PC-3 (cell line): ENCODE measurements at regions not wholly inside any gene's neighbourhood (a gene's known extent, or its start where the extent isn't known, plus 50 kb on each side); places are given as distances from the start of the nearest gene placed in this dataset.

Source experiments
- ATAC-seq: fragments of 200-7000 bp; cut with Tn5 transposase; 2 replicates; pipeline ENCODE4 v1.9.1; 2020; ENCODE audit warnings: mild to moderate bottlenecking, moderate library complexity
- BruUV-seq: library from RNA; stranded (reverse); fragments of 400-500 nt; replicated peaks from 2 replicates; lab custom pipeline; 2021; lab: Mats Ljungman, UMichigan
- CTCF ChIA-PET: fragments of 300-600 bp; sonication (Branson Sonifier 250); formaldehyde crosslinking; loops from one replicate; lab custom pipeline; 2022; ENCODE audit warnings: antibody characterized with exemption; lab: Charles Lee
- POLR2A ChIA-PET: fragments of 300-600 bp; sonication (Branson Sonifier 250); formaldehyde crosslinking; loops from one replicate; lab custom pipeline; 2022; ENCODE audit warnings: antibody characterized with exemption; ENCODE audit not compliant: unreplicated experiment; lab: Charles Lee
- DNase-seq: peaks from one replicate; pipeline ENCODE4 v3.0.0-alpha.2; 2015
- H2AFZ ChIP-seq: fragments of 300-600 bp; sonication (generic); 2 replicates; pipeline ENCODE4 v1.6.0; 2016; ENCODE audit warnings: antibody characterized with exemption, low read length
- H3F3A ChIP-seq: fragments of 300-600 bp; sonication (generic); one replicate; pipeline ENCODE4 v1.6.0; 2017; ENCODE audit warnings: antibody characterized with exemption, low read length, control low read depth, mild to moderate bottlenecking; ENCODE audit not compliant: unreplicated experiment
- H3K27ac ChIP-seq: fragments of 300-600 bp; sonication (generic); 2 replicates; pipeline ENCODE4 v1.5.1; 2016; ENCODE audit warnings: mild to moderate bottlenecking, low read length
- H3K27me3 ChIP-seq: fragments of 300-600 bp; sonication (generic); 2 replicates; pipeline ENCODE4 v1.6.1; 2016; ENCODE audit warnings: low read length, mixed read lengths
- H3K36me3 ChIP-seq: fragments of 300-600 bp; sonication (generic); 2 replicates; pipeline ENCODE4 v1.6.1; 2016; ENCODE audit warnings: low read depth, mixed run types, low read length, mixed read lengths
- H3K4me1 ChIP-seq: fragments of 300-600 bp; sonication (generic); 2 replicates; pipeline ENCODE4 v1.5.1; 2016; ENCODE audit warnings: low read length; ENCODE audit not compliant: insufficient read depth
- H3K4me2 ChIP-seq: fragments of 300-600 bp; sonication (generic); 2 replicates; pipeline ENCODE4 v1.6.0; 2016; ENCODE audit warnings: low read length
- H3K4me3 ChIP-seq: fragments of 300-600 bp; sonication (generic); 2 replicates; pipeline ENCODE4 v1.5.1; 2016; ENCODE audit warnings: mild to moderate bottlenecking, low read length, mixed read lengths
- H3K79me2 ChIP-seq: fragments of 300-600 bp; sonication (generic); 2 replicates; pipeline ENCODE4 v1.6.1; 2017; ENCODE audit warnings: low read length, mixed read lengths
- H3K9ac ChIP-seq: fragments of 300-600 bp; sonication (generic); 2 replicates; pipeline ENCODE4 v1.6.0; 2016; ENCODE audit warnings: mild to moderate bottlenecking, low read length
- H3K9me2 ChIP-seq: fragments of 300-600 bp; sonication (generic); replicated peaks from 2 replicates; pipeline ENCODE4 v1.6.1; 2016; ENCODE audit warnings: mixed run types, low read length, mixed read lengths
- H3K9me3 ChIP-seq: fragments of 300-600 bp; sonication (generic); 2 replicates; pipeline ENCODE4 v1.6.1; 2016; ENCODE audit warnings: low read length, mixed read lengths
- H4K20me1 ChIP-seq: fragments of 300-600 bp; sonication (generic); 2 replicates; pipeline ENCODE4 v1.6.1; 2016; ENCODE audit warnings: low read length, mixed read lengths
- EZH2 ChIP-seq: fragments of 300-600 bp; sonication (generic); IDR thresholded peaks from one replicate; pipeline ENCODE4 v1.6.1; 2017; ENCODE audit warnings: antibody characterized with exemption, mild to moderate bottlenecking, low read length; ENCODE audit not compliant: unreplicated experiment
- EZH2phosphoT487 ChIP-seq: fragments of 300-600 bp; sonication (generic); IDR thresholded peaks from 2 replicates; pipeline ENCODE4 v1.6.1; 2018; ENCODE audit warnings: mild to moderate bottlenecking, antibody characterized with exemption, low read length, borderline replicate concordance
- intact Hi-C: fragments of 100-400 bp; cut with micrococcal nuclease; formaldehyde crosslinking; loops from 2 replicates; pipeline ENCODE4 v1.9.0; 2023
- TF ChIP-seq, protein P1 (sequence below): fragments of 300-600 bp; sonication (generic); conservative IDR thresholded peaks from 2 replicates; pipeline ENCODE4 v1.5.1; 2017; ENCODE audit warnings: antibody characterized with exemption, low read depth, mild to moderate bottlenecking, low read length

- no peak for ATAC-seq
- intact Hi-C loops, result no loop called here
- Histone ChIP-seq H3K9me3 (no peaks in the 10 kb centered on the region), H3K9ac (no peak overlapping the region), H3K27me3 (no peaks in the 10 kb centered on the region), H3F3A (no peaks in the 10 kb centered on the region), H3K27ac (no peak overlapping the region), H3K9me2 (no peaks in the 10 kb centered on the region), H3K4me3 (no peak overlapping the region), H3K79me2 (no peaks in the 10 kb centered on the region), H2AFZ (no peak overlapping the region), H3K4me1 (no peaks in the 10 kb centered on the region), H3K4me2 (no peak overlapping the region), H4K20me1 (no peaks in the 10 kb centered on the region), H3K36me3 (no peaks in the 10 kb centered on the region)
- ChIA-PET POLR2A (no interaction called here), CTCF (no interaction called here)
- TF ChIP-seq, protein P1, sequence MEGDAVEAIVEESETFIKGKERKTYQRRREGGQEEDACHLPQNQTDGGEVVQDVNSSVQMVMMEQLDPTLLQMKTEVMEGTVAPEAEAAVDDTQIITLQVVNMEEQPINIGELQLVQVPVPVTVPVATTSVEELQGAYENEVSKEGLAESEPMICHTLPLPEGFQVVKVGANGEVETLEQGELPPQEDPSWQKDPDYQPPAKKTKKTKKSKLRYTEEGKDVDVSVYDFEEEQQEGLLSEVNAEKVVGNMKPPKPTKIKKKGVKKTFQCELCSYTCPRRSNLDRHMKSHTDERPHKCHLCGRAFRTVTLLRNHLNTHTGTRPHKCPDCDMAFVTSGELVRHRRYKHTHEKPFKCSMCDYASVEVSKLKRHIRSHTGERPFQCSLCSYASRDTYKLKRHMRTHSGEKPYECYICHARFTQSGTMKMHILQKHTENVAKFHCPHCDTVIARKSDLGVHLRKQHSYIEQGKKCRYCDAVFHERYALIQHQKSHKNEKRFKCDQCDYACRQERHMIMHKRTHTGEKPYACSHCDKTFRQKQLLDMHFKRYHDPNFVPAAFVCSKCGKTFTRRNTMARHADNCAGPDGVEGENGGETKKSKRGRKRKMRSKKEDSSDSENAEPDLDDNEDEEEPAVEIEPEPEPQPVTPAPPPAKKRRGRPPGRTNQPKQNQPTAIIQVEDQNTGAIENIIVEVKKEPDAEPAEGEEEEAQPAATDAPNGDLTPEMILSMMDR, result no peak
- no peak for TF ChIP-seq EZH2phosphoT487
- TF ChIP-seq EZH2, result no peak
- BruUV-seq, result no TSS peak
- no peak for DNase-seq
Measured at GRCh38 chr4:124304941-124305340, 407.6 kb downstream of the ANKRD50 start.

GRCh38 chr4:124306352-124306751 is 406.2 kb downstream of the ANKRD50 start:
- Histone ChIP-seq H3K9me3 (no peaks in the 10 kb centered on the region), H3K4me3 (no peak overlapping the region), H3K4me1 (no peaks in the 10 kb centered on the region), H3K27ac (no peak overlapping the region), H3F3A (no peaks in the 10 kb centered on the region), H2AFZ (no peak overlapping the region), H3K36me3 (no peaks in the 10 kb centered on the region), H4K20me1 (no peaks in the 10 kb centered on the region), H3K79me2 (no peaks in the 10 kb centered on the region), H3K9me2 (no peaks in the 10 kb centered on the region), H3K4me2 (no peak overlapping the region), H3K9ac (no peak overlapping the region), H3K27me3 (no peaks in the 10 kb centered on the region)
- ChIA-PET CTCF (no interaction called here), POLR2A (no interaction called here)
- intact Hi-C loops, result no loop called here
- no peak for ATAC-seq
- BruUV-seq, result no TSS peak
- DNase-seq, result no peak
- TF ChIP-seq, protein P1, result no peak
- TF ChIP-seq EZH2, result no peak
- TF ChIP-seq EZH2phosphoT487, result no peak

- ATAC-seq (no peak), DNase-seq (no peak)
- no peak overlapping the region for H3K4me2 ChIP-seq
- H3K9me3 ChIP-seq, result no peaks in the 10 kb centered on the region
- H4K20me1 ChIP-seq, result no peaks in the 10 kb centered on the region
- H3K27me3 ChIP-seq, result no peaks in the 10 kb centered on the region
- no peak overlapping the region for H3K9ac ChIP-seq
- H3K4me3 ChIP-seq, result no peak overlapping the region
- no TSS peak for BruUV-seq
- no peaks in the 10 kb centered on the region for H3K79me2 ChIP-seq
- intact Hi-C loops, result no loop called here
- H2AFZ ChIP-seq, result no peak overlapping the region
- H3K27ac ChIP-seq, result no peak overlapping the region
- TF ChIP-seq EZH2phosphoT487 (no peak), EZH2 (no peak)
- TF ChIP-seq, protein P1, result no peak
- ChIA-PET POLR2A (no interaction called here), CTCF (no interaction called here)
- H3F3A ChIP-seq, result no peaks in the 10 kb centered on the region
- H3K4me1 ChIP-seq, result no peaks in the 10 kb centered on the region
- no peaks in the 10 kb centered on the region for H3K36me3 ChIP-seq
- no peaks in the 10 kb centered on the region for H3K9me2 ChIP-seq
Measured at GRCh38 chr4:124307143-124307542, 405.4 kb downstream of the ANKRD50 start.
